ENCODE measurements at regions not wholly inside any gene's neighbourhood (a gene's known extent, or its start where the extent isn't known, plus 50 kb on each side); places are given as distances from the start of the nearest gene placed in this dataset.

- TF ChIP-seq CTCF (IDR thresholded peaks at IDR 0.05; ENCODE audit: low read depth, low read length, poor library complexity, severe bottlenecking) = no peak
- no peak for TF ChIP-seq EZH2phosphoT487 (IDR thresholded peaks at IDR 0.05; ENCODE audit: borderline replicate concordance, low read length)
These were observed 129.0 kb upstream of the SGK1 start for GRCh38 chr6:134446896-134447295.

All from DOHH2 (cell line).